IMR-90 (cell line): ENCODE measurements at regions not wholly inside any gene's neighbourhood (a gene's known extent, or its start where the extent isn't known, plus 50 kb on each side); places are given as distances from the start of the nearest gene placed in this dataset.

Experiments used
- ATAC-seq: fragments of 200-7000 bp; cut with Tn5 transposase; 2 replicates; pipeline ENCODE4 v1.9.1; 2020; ENCODE audit warnings: low read depth, mild to moderate bottlenecking, moderate library complexity
- BruUV-seq: library from RNA; stranded (reverse); fragments of 400-500 nt; replicated peaks from 2 replicates; lab custom pipeline; 2021; lab: Mats Ljungman, UMichigan
- CTCF ChIA-PET: fragments of 300-600 bp; formaldehyde crosslinking; extraction: SDS; loops from one replicate; lab custom pipeline; 2021; ENCODE audit warnings: antibody characterized with exemption; lab: Yijun Ruan, JAX
- POLR2A ChIA-PET: fragments of 300-600 bp; sonication (Branson Sonifier 250); formaldehyde crosslinking; loops from one replicate; lab custom pipeline; 2022; ENCODE audit warnings: antibody characterized with exemption; ENCODE audit not compliant: unreplicated experiment; lab: Charles Lee
- DNase-seq: peaks from one replicate; pipeline ENCODE4 v3.0.0; 2013
- H2AFZ ChIP-seq: replicated peaks from 2 replicates; pipeline ENCODE3; 2013; ENCODE audit warnings: low read length, mild to moderate bottlenecking; ENCODE audit not compliant: poor library complexity
- H2AK5ac ChIP-seq: 2 replicates; pipeline ENCODE4 v1.6.1; 2013; ENCODE audit warnings: low read depth, low read length, inconsistent platforms
- H2AK9ac ChIP-seq: replicated peaks from 2 replicates; pipeline ENCODE3; 2013; ENCODE audit warnings: mild to moderate bottlenecking, low read depth, low read length, moderate library complexity; ENCODE audit not compliant: poor library complexity
- H2BK120ac ChIP-seq: 2 replicates; pipeline ENCODE4 v1.6.1; 2013; ENCODE audit warnings: low read depth, low read length, inconsistent platforms
- H2BK15ac ChIP-seq: 3 replicates; pipeline ENCODE4 v1.6.1; 2013; ENCODE audit warnings: low read depth, low read length, inconsistent platforms
- H2BK20ac ChIP-seq: 2 replicates; pipeline ENCODE4 v1.6.1; 2013; ENCODE audit warnings: low read depth, mild to moderate bottlenecking, inconsistent platforms, low read length, moderate library complexity
- H2BK5ac ChIP-seq: 2 replicates; pipeline ENCODE4 v1.6.1; 2013; ENCODE audit warnings: mild to moderate bottlenecking, low read depth, low read length, inconsistent platforms; ENCODE audit not compliant: poor library complexity, severe bottlenecking
- H3K14ac ChIP-seq: replicated peaks from 2 replicates; pipeline ENCODE4 v1.6.1; 2013; ENCODE audit warnings: low read depth, low read length, inconsistent platforms
- H3K18ac ChIP-seq: 2 replicates; pipeline ENCODE4 v1.6.1; 2013; ENCODE audit warnings: low read depth, low read length, control low read depth
- H3K23ac ChIP-seq: 2 replicates; pipeline ENCODE4 v1.6.1; 2013; ENCODE audit warnings: low read depth, low read length, inconsistent platforms
- H3K27ac ChIP-seq: 2 replicates; pipeline ENCODE4 v1.5.1; 2013; ENCODE audit warnings: mild to moderate bottlenecking, control low read depth, low read length; ENCODE audit not compliant: insufficient read depth
- H3K27me3 ChIP-seq: 2 replicates; pipeline ENCODE4 v1.6.1; 2013; ENCODE audit warnings: low read length; ENCODE audit not compliant: control insufficient read depth, insufficient read depth
- H3K36me3 ChIP-seq: 2 replicates; pipeline ENCODE4 v1.6.1; 2013; ENCODE audit warnings: low read length, mixed read lengths; ENCODE audit not compliant: control insufficient read depth, insufficient read depth
- H3K4ac ChIP-seq: 2 replicates; pipeline ENCODE4 v1.6.1; 2013; ENCODE audit warnings: low read depth, low read length, inconsistent platforms
- H3K4me1 ChIP-seq: 2 replicates; pipeline ENCODE4 v1.6.1; 2013; ENCODE audit warnings: low read length, mixed read lengths; ENCODE audit not compliant: control insufficient read depth, insufficient read depth
- H3K4me2 ChIP-seq: 2 replicates; pipeline ENCODE4 v1.6.1; 2013; ENCODE audit warnings: low read depth, mild to moderate bottlenecking, control low read depth, low read length, moderate library complexity
- H3K4me3 ChIP-seq: 2 replicates; pipeline ENCODE4 v1.5.1; 2013; ENCODE audit warnings: low read depth, mild to moderate bottlenecking, control low read depth, low read length, moderate library complexity; ENCODE audit not compliant: insufficient read depth
- H3K56ac ChIP-seq: 2 replicates; pipeline ENCODE4 v1.6.1; 2013; ENCODE audit warnings: low read length, inconsistent platforms; ENCODE audit not compliant: insufficient read depth; ENCODE audit errors: extremely low read depth
- H3K79me1 ChIP-seq, 2 experiments: 2 replicates each; pipeline ENCODE4 v1.6.1; 2013; ENCODE audit warnings: low read length in 2 of 2, inconsistent platforms in 1 of 2, low read depth in 1 of 2
- H3K9ac ChIP-seq: 2 replicates; pipeline ENCODE4 v1.6.1; 2013; ENCODE audit warnings: low read depth, low read length, control low read depth
- H3K9me1 ChIP-seq: 2 replicates; pipeline ENCODE4 v1.6.1; 2013; ENCODE audit warnings: low read length, inconsistent platforms; ENCODE audit not compliant: insufficient read depth
- H3K9me3 ChIP-seq: 2 replicates; pipeline ENCODE4 v1.6.1; 2013; ENCODE audit warnings: low read length; ENCODE audit not compliant: control insufficient read depth, insufficient read depth
- H4K20me1 ChIP-seq: 2 replicates; pipeline ENCODE4 v1.6.1; 2013; ENCODE audit warnings: low read length, inconsistent platforms; ENCODE audit not compliant: insufficient read depth
- H4K5ac ChIP-seq: 2 replicates; pipeline ENCODE4 v1.6.1; 2013; ENCODE audit warnings: mild to moderate bottlenecking, low read depth, low read length, control low read depth
- H4K8ac ChIP-seq, 2 experiments: 2 replicates each; pipeline ENCODE4 v1.6.1; 2013; ENCODE audit warnings: low read depth in 2 of 2, low read length in 2 of 2, control low read depth in 1 of 2, inconsistent platforms in 1 of 2
- H4K91ac ChIP-seq: 2 replicates; pipeline ENCODE4 v1.6.1; 2013; ENCODE audit warnings: low read depth, low read length, inconsistent platforms; ENCODE audit not compliant: insufficient read depth
- MAFK ChIP-seq: IDR thresholded peaks from 2 replicates; pipeline ENCODE4 v1.6.1; 2012; ENCODE audit warnings: low read depth, low read length, improper control_type of control experiment
- POLR2A ChIP-seq: IDR thresholded peaks from 2 replicates; pipeline ENCODE4 v1.6.1; 2012; ENCODE audit warnings: mild to moderate bottlenecking, low read depth, low read length
- RAD21 ChIP-seq: IDR thresholded peaks from 2 replicates; pipeline ENCODE4 v1.6.1; 2012; ENCODE audit warnings: low read length, improper control_type of control experiment
- RCOR1 ChIP-seq: IDR thresholded peaks from 2 replicates; pipeline ENCODE4 v1.6.1; 2012; ENCODE audit warnings: mild to moderate bottlenecking, low read length, improper control_type of control experiment; ENCODE audit not compliant: insufficient replicate concordance
- RFX5 ChIP-seq: IDR thresholded peaks from 2 replicates; pipeline ENCODE4 v1.8.0; 2012; ENCODE audit warnings: low read depth, mild to moderate bottlenecking, low read length, moderate library complexity
- SMC3 ChIP-seq: fragments of 150-350 bp; IDR thresholded peaks from 2 replicates; pipeline ENCODE4 v1.6.1; 2016; ENCODE audit warnings: low read depth, mild to moderate bottlenecking, antibody characterized with exemption, low read length, moderate library complexity
- WGBS, 2 experiments: methylation state at CpG; one replicate each; pipeline versions ENCODE4 v1.1.5 to v1.1.7; 2013; ENCODE audit warnings: missing lambda C conversion rate in 2 of 2; ENCODE audit not compliant: insufficient read length in 1 of 2; ENCODE audit errors: extremely low coverage in 2 of 2; 5-methylcytosine and 5-hydroxymethylcytosine counted together
- dilution Hi-C: fragments of 300-500 bp; cut with HindIII; formaldehyde crosslinking; loops from one replicate; pipeline ENCODE4 v1.14.3; 2018; ENCODE audit warnings: low sequenced_read_pairs; ENCODE audit not compliant: unreplicated experiment
- in situ Hi-C: fragments of 300-500 bp; cut with MboI; formaldehyde crosslinking; loops from 3 replicates; pipeline ENCODE4 v1.14.3; 2019; ENCODE audit warnings: low sequenced_read_pairs, inconsistent platforms, mixed read lengths
- intact Hi-C: fragments of 100-400 bp; cut with micrococcal nuclease; formaldehyde crosslinking; loops from 2 replicates; pipeline ENCODE4 v1.10.0; 2022

DNA sequence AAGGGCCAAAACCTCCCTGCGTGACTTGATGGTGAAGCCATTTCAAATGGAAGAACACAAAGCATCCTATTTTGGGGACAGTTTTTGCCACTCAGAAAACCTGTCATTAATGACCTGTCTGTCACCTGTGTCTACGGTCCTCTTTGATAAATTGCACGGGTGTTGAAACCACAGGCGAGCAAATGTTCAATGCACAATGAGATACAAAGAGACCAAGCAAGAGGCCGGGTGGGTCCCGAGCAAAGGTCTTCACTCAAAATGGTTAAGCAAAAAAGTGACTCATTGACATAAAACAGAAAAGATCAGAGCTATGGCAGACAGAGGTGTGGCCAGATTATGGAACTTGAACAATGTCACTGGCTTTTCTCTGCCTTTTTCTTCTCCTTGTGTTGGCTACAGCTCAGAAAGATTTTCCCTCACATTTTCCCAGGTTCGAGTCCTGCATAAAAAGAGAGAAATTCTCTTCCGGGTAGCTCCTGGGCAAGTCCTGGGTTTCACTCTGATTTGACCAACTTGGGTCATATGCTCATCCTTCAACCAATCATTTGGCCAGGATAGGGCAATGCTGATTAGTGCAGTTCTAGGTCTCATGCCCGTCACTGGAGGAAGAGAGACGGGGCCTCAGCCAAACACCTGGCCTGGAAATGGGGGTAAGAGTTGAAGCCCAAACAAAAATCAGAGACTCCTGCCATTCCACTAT is 92.2 kb downstream of the CMC2 start:
- Histone ChIP-seq H2BK15ac (no peak overlapping the region), H3K4me3 (no peak overlapping the region), H3K79me1 (no peaks in the 10 kb centered on the region), H2BK5ac (no peak overlapping the region), H3K23ac (no peak overlapping the region), H3K4ac (no peak overlapping the region), H3K9me3 (peaks cover 4% of the 10 kb centered on the region), H3K18ac (no peak overlapping the region), H2BK120ac (no peak overlapping the region), H2AK9ac (no peak overlapping the region), H3K9ac (no peak overlapping the region), H3K56ac (no peak overlapping the region), H3K27me3 (0 out of 2 replicates have a peak, but pooled peaks cover 2% of the 10 kb centered on the region), H3K4me2 (no peak overlapping the region), H3K27ac (no peak overlapping the region), H4K91ac (no peak overlapping the region), H3K14ac (no peak overlapping the region), H2AFZ (no peak overlapping the region), H2AK5ac (no peak overlapping the region), H3K9me1 (no peaks in the 10 kb centered on the region), H4K20me1 (no peaks in the 10 kb centered on the region), H2BK20ac (no peak overlapping the region), H3K4me1 (no peaks in the 10 kb centered on the region), H4K5ac (no peak overlapping the region), H4K8ac (no peak overlapping the region), H3K36me3 (no peaks in the 10 kb centered on the region)
- TF ChIP-seq RAD21 = no peak
- no peak for TF ChIP-seq SMC3
- TF ChIP-seq MAFK = no peak
- TF ChIP-seq RCOR1 = no peak
- TF ChIP-seq RFX5 = no peak
- no peak for TF ChIP-seq POLR2A
- dilution Hi-C loops (no loop called here), in situ Hi-C loops (no loop called here), intact Hi-C loops (no loop called here)
- WGBS, 2 experiments = 91% methylated on average over 5 of the region's 10 CpGs; no CpG with 5 or more reads in 1 of the 2 experiments
- no TSS peak for BruUV-seq
- ATAC-seq (no peak), DNase-seq (no peak)
- CTCF ChIA-PET = interaction anchor here (0.6 kb wide), 1 partner anchor 106 kb away, joined by 4 read pairs; no protein-coding TSS in a partner anchor
- POLR2A ChIA-PET = no interaction called here
